AG09319 (cell line): ENCODE measurements at regions not wholly inside any gene's neighbourhood (a gene's known extent, or its start where the extent isn't known, plus 50 kb on each side); places are given as distances from the start of the nearest gene placed in this dataset.

Experiments
- DNase-seq: peaks from one replicate; pipeline ENCODE4 v3.0.0-alpha.2; 2010; ENCODE audit warnings: low read depth; ENCODE audit errors: extremely low read depth
- TF ChIP-seq, protein P1 (sequence below): IDR thresholded peaks from 2 replicates; pipeline ENCODE4 v1.5.1; 2011; ENCODE audit warnings: low read depth, mild to moderate bottlenecking, inconsistent platforms, low read length, moderate library complexity

DNA sequence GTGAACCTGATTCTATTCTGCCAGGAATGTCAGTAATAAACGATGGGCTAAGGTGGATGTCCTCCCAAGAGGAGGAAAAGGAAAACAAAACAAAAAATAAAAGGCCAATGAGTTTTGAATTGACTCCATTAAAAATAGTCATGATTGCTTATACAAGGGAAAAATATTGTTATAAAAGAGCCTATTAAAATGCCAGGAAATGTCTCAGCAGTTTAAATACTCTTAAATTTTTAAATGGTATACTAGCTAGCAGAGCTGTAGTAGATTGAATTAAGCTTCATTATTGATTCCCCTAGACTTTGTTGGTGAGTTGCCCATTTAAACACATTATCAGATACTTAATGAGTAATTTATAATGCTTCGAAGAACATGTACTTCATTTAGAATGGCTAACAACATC lies 990.9 kb upstream of the GJE1 start:
- TF ChIP-seq, protein P1, sequence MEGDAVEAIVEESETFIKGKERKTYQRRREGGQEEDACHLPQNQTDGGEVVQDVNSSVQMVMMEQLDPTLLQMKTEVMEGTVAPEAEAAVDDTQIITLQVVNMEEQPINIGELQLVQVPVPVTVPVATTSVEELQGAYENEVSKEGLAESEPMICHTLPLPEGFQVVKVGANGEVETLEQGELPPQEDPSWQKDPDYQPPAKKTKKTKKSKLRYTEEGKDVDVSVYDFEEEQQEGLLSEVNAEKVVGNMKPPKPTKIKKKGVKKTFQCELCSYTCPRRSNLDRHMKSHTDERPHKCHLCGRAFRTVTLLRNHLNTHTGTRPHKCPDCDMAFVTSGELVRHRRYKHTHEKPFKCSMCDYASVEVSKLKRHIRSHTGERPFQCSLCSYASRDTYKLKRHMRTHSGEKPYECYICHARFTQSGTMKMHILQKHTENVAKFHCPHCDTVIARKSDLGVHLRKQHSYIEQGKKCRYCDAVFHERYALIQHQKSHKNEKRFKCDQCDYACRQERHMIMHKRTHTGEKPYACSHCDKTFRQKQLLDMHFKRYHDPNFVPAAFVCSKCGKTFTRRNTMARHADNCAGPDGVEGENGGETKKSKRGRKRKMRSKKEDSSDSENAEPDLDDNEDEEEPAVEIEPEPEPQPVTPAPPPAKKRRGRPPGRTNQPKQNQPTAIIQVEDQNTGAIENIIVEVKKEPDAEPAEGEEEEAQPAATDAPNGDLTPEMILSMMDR: no peak
- no peak for DNase-seq

DNA sequence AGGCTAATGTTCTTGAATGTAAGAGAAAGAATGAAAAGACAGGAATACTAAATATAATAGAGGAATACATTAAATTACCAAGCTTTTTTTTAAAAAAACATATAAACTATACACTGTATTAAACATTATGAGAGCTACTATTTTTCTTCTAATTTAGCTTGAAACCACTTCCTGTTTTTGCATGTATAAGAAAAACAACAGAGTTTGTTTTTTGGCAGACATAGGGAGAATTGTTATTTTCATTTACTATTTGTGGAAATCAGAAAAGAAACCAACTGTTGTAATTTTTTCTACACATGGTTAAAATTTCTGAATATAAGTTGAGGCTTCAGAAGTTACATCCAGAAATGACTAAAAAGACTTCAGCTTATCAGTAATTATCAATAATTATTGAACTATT lies 991.8 kb upstream of the GJE1 start:
- TF ChIP-seq, protein P1: no peak
- DNase-seq: no peak

DNA sequence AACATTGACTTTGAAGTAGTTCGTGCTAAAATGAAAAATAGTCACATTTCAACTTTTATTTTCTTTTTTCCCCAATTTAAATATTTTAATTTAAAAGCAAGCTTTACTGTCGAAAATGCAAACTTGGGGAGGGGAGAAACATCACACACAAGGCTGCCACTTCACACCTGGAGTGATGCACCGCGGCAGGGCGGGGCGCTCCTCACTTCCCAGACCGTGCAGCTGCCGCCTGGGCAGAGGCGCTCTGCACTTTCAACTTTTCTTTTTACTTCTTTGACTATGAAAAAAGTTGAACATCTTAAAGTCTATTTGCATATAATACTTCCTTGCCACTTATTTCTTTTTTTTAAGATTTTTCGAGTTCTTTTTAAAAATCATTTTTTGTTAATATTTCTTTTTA lies 993.3 kb upstream of the GJE1 start:
- TF ChIP-seq, protein P1: no peak
- no peak for DNase-seq

DNA sequence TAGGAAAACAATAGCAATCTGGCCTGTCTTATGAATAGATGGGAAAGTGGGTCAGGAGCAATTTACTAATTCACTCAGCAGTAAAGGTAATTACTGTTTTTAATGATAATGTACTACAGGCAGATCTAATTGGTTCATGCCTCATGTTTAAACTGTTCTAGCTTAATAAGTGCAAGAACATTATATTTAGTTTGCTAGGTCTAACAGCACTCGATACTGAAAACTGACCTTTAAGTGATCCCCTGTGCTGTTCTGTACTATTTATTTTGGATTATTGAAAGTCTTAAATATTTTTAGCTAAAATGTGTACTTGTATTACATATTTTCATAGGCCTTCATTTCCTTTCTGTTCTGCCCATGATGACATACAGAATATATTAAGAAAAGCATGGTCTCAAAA lies 998.0 kb upstream of the GJE1 start:
- no peak for DNase-seq
- TF ChIP-seq, protein P1: no peak

DNA sequence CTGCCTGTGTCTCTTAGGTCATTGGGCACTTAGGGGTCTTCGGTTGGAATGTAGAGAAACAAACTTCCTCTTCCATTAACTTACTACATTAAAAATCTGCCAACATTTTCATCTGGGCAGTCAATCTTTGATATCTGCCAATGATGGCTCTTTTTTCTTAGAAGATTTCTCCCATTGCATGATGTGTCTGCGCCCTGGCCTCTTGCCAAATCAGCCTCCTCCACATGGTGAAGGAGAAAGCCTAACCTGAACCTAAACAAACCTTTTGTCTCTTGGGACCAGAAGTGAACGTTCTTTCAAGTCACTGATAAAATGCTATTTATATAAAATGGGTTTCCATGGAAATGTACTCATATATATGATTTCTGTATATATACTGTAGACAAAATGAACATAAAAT lies 998.9 kb upstream of the GJE1 start:
- no peak for DNase-seq
- TF ChIP-seq, protein P1: no peak

DNA sequence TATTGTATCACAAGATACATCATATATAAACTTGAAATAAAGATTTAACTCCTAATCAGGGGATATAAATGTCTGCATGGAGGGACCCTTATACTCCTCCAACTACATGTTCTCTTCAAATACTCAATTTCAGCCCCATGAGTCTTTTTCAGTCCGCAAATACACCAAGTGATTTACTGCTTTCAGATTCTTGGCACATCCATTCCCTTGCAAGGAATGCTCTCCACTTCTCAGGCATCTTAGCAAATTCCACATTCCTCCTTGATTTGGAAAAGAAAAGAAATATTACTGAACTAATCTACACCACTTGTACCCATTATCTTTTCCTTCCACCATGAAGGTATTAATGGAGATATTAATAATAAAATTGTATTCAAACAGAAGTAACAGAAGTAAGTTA lies 999.4 kb upstream of the GJE1 start:
- TF ChIP-seq, protein P1: no peak
- no peak for DNase-seq

DNA sequence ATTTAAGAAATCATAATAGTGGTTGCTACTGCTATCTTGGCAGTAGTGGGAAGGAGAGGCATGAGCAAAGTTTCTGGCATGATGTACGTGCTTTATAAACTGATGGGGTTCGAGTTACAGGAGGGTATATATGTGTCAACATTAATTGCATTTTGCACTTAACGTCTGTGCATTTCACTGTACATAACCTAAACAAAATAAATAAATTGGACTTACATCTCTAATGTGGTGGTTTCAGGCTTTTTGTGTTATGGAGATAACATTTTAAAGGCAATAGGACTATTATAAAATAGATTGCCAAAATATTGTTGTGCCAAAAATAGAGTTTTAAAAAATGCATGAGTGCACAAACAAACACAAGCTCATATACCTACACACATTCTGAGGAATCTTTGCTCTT lies 1001.1 kb upstream of the GJE1 start:
- TF ChIP-seq, protein P1: no peak
- no peak for DNase-seq
